Kidney (tissue), 13 donors: ENCODE measurements at regions not wholly inside any gene's neighbourhood (a gene's known extent, or its start where the extent isn't known, plus 50 kb on each side); places are given as distances from the start of the nearest gene placed in this dataset.

ENCODE experiments used
- DNase-seq, 5 donors: peaks; one replicate each; pipeline ENCODE4 v3.0.0-alpha.2; 2013 to 2020
- FAIRE-seq: peaks from 2 replicates; lab custom pipeline; 2012; peaks lifted over from hg19 to GRCh38; lab: Jason Lieb, UNC
- H3K27ac ChIP-seq, 2 donors: one replicate each; pipeline ENCODE4 v1.7.0; 2013; ENCODE audit warnings: low read depth in 2 of 2, low read length in 2 of 2, inconsistent platforms in 1 of 2
- H3K27me3 ChIP-seq: one replicate; pipeline ENCODE4 v1.7.1; 2013; ENCODE audit warnings: low read length, inconsistent platforms; ENCODE audit not compliant: control insufficient read depth, insufficient read depth
- H3K36me3 ChIP-seq, 3 donors: one replicate each; pipeline versions ENCODE4 v1.7.0 to v1.7.1; 2013; ENCODE audit warnings: low read length in 3 of 3, control low read depth in 1 of 3, inconsistent platforms in 1 of 3; ENCODE audit not compliant: insufficient read depth in 3 of 3, control insufficient read depth in 2 of 3
- H3K4me1 ChIP-seq, 3 donors: one replicate each; pipeline versions ENCODE4 v1.7.0 to v1.7.1; 2013; ENCODE audit warnings: low read length in 3 of 3, inconsistent platforms in 1 of 3, low read depth in 1 of 3; ENCODE audit not compliant: control insufficient read depth in 2 of 3, insufficient read depth in 2 of 3
- H3K4me3 ChIP-seq, 3 donors: one replicate each; pipeline versions ENCODE4 v1.7.0 to v1.8.1; 2013; ENCODE audit warnings: low read length in 3 of 3, control low read depth in 1 of 3, inconsistent platforms in 1 of 3
- H3K9ac ChIP-seq, 3 donors: one replicate each; pipeline versions ENCODE4 v1.7.0 to v1.7.1; 2013; ENCODE audit warnings: low read length in 3 of 3, control low read depth in 1 of 3, inconsistent platforms in 1 of 3
- H3K9me3 ChIP-seq, 3 donors: one replicate each; pipeline versions ENCODE4 v1.7.0 to v1.7.1; 2013; ENCODE audit warnings: low read length in 3 of 3, control low read depth in 1 of 3, inconsistent platforms in 1 of 3; ENCODE audit not compliant: control insufficient read depth in 2 of 3, insufficient read depth in 1 of 3
- intact Hi-C: fragments of 100-400 bp; cut with DNase I; formaldehyde crosslinking; loops from one replicate; pipeline ENCODE4 v1.11.1; 2022
- TF ChIP-seq, protein P1 (sequence below): IDR thresholded peaks from 3 replicates; pipeline ENCODE4 v1.5.1; 2012; ENCODE audit warnings: mild to moderate bottlenecking, moderate library complexity, borderline replicate concordance; ENCODE audit not compliant: insufficient read depth; ENCODE audit errors: extremely low read depth
- donor health status: control.
- donor health status: control.
- donor health status: control.
- donor health status: control.
- donor health status: control.
- donor health status: DM: yes; HTN: yes; CAD: no.
- donor health status: Normal renal cell carcinoma (clear cell type).

DNA sequence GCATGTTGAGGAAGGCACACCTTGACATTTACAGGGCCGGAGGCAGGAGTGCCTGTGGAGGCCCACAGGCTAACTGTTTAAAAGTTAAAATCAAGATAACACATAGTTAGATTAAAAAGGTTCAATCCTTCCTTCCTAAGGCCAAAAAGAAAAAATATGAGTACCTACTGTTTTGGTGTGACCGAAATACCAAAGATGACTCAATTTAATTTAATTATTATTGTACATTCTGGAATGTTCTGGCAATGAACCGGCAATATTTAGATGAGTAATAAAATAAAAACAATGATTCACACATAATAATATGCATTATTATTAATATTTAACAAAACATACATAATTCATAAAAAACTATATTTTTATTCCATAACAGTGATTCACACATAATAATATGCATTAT is 136.8 kb upstream of the NTF3 start:
- FAIRE-seq: no peak
- intact Hi-C loops: no loop called here

DNA sequence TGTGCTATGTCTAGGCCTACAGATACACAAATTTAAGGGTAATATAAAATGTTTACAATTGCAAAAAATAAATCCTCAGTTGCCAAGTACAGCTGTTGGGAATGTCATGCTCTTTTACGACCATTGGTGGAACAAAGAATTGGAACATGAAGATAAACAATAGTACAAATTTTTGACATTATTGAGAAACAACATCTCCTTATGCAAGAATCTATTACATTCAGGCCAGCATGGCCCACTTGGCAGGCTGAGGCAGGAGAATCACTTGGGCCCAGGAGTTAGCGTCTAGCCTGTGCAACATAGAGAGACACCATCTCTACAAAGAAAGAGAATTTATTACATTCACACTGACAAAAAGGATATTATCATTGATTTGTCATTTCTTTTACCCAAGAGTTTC is 135.9 kb upstream of the NTF3 start:
- Histone ChIP-seq H3K4me3 (no peak overlapping the region), H3K36me3 (no peaks in the 10 kb centered on the region), H3K27me3 (no peaks in the 10 kb centered on the region), H3K9ac (no peak overlapping the region), H3K9me3 (no peaks in the 10 kb centered on the region), H3K4me1 (no peaks in the 10 kb centered on the region), H3K27ac (no peak overlapping the region)
- intact Hi-C loops: no loop called here
- no peak for FAIRE-seq
- TF ChIP-seq, protein P1, sequence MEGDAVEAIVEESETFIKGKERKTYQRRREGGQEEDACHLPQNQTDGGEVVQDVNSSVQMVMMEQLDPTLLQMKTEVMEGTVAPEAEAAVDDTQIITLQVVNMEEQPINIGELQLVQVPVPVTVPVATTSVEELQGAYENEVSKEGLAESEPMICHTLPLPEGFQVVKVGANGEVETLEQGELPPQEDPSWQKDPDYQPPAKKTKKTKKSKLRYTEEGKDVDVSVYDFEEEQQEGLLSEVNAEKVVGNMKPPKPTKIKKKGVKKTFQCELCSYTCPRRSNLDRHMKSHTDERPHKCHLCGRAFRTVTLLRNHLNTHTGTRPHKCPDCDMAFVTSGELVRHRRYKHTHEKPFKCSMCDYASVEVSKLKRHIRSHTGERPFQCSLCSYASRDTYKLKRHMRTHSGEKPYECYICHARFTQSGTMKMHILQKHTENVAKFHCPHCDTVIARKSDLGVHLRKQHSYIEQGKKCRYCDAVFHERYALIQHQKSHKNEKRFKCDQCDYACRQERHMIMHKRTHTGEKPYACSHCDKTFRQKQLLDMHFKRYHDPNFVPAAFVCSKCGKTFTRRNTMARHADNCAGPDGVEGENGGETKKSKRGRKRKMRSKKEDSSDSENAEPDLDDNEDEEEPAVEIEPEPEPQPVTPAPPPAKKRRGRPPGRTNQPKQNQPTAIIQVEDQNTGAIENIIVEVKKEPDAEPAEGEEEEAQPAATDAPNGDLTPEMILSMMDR: no peak
- DNase-seq: peak in 1 of 5 donors; percentile 20

More for the DNA sequence above, 136.8 kb upstream of the NTF3 start:
- no peaks in the 10 kb centered on the region for H3K36me3 ChIP-seq
- H3K27ac ChIP-seq: no peak overlapping the region
- H3K27me3 ChIP-seq: no peaks in the 10 kb centered on the region
- H3K9me3 ChIP-seq: no peaks in the 10 kb centered on the region
- H3K4me1 ChIP-seq: no peaks in the 10 kb centered on the region
- no peak overlapping the region for H3K9ac ChIP-seq
- no peak for DNase-seq
- H3K4me3 ChIP-seq: no peak overlapping the region
- TF ChIP-seq, protein P1: no peak

DNA sequence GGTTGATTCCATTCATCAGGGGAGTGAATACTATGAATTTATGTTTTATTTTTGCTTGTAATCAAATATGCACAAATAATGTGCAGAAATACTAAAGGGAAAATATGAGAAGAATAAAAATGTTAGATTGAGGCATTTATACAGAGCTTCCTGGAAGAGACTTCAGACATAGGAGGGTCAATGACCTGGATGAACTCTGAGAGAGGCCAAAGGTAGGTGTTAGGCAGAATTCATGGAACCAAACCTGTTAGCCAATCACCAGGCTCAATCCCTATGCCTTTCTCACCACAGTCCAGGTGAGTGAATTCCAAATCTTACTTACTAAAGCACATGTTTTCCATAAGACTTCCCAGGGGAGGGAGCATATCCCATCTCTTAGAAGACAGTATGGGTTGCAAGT is 130.4 kb upstream of the NTF3 start:
- Histone ChIP-seq H3K27me3 (no peaks in the 10 kb centered on the region), H3K36me3 (no peaks in the 10 kb centered on the region), H3K9ac (no peak overlapping the region), H3K4me3 (no peak overlapping the region), H3K27ac (no peak overlapping the region), H3K9me3 (no peaks in the 10 kb centered on the region), H3K4me1 (no peaks in the 10 kb centered on the region)
- intact Hi-C loops: no loop called here
- TF ChIP-seq, protein P1: no peak
- FAIRE-seq (no peak), DNase-seq (no peak)

DNA sequence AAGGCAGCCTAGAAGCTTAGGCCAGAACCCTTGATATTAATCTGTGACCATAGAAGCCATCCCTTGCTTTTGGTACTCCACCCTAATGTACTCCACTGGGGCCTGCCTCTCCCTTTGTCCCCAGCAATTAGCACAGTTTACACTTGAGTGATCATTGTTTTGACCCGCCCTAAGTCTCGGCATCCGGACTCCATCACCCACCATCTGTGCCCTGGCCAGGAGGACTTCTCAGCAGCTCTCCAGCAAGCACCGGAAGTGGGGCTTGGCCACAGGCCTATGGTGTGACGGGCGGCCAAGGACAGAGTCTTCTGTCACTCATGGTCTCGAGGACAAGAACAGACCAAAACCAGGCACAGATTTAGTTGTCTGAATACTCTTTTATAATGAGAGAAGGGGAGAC is 126.5 kb upstream of the NTF3 start:
- Histone ChIP-seq H3K27me3 (no peaks in the 10 kb centered on the region), H3K9me3 (no peaks in the 10 kb centered on the region), H3K4me3 (no peak overlapping the region), H3K36me3 (no peaks in the 10 kb centered on the region), H3K4me1 (peaks cover 0 to 5% (median 4%) of the 10 kb centered on the region in 3 donors), H3K9ac (no peak overlapping the region), H3K27ac (no peak overlapping the region)
- TF ChIP-seq, protein P1: no peak
- intact Hi-C loops: no loop called here
- no peak for FAIRE-seq
- DNase-seq: peak in 1 of 5 donors; percentile 76
